ENCODE measurements at regions not wholly inside any gene's neighbourhood (a gene's known extent, or its start where the extent isn't known, plus 50 kb on each side); places are given as distances from the start of the nearest gene placed in this dataset.
A peak's percentile ranks its signal among the peaks of the same experiment; 100 is the strongest.
"Not testable (repeated sequence)": the region's sequence is repeated elsewhere in the genome, so short reads cannot be mapped to it uniquely, and the experiment has no call there.

- DNase-seq, result no peak
Measured at GRCh38 chr4:79174490-79175252, 151.2 kb downstream of the NAA11 start.

DNA sequence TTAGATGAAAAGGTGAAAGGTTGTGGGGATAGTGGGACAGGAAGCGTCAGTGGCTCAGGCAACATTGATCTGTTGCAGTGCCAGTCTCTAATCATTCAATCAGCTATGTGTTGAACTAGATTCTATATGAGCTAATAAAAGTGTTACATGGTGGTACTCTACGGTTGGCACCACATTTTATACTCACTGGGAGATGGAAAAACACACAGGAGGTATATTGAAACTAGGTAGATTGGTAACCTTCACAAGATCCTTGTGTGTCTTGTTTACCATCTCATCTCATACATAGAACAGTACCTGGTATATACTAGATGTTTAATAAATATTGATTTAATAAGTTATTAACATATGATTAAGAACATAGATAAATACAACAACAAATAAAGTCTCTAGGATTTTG is 152.7 kb downstream of the NAA11 start:
- DNase-seq, result no peak

DNA sequence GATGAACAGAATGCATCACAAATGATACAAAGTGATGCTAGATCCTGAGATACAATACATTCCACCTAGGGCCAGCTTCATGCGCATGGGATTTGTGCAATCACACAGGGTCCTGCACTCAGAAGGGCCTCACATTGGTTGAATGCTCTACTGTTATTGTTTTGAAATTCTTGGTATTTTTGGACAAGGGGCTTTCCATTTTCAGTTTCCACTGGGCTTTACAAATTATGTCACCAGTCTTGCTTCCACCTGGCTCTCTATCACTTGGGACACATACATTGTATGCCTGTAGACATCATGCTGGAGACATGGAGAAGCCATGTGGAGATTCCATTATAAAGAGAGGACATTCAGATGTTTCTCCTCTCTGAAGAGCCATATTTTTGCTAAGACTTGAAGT is 155.8 kb downstream of the NAA11 start:
- DNase-seq, result no peak

DNA sequence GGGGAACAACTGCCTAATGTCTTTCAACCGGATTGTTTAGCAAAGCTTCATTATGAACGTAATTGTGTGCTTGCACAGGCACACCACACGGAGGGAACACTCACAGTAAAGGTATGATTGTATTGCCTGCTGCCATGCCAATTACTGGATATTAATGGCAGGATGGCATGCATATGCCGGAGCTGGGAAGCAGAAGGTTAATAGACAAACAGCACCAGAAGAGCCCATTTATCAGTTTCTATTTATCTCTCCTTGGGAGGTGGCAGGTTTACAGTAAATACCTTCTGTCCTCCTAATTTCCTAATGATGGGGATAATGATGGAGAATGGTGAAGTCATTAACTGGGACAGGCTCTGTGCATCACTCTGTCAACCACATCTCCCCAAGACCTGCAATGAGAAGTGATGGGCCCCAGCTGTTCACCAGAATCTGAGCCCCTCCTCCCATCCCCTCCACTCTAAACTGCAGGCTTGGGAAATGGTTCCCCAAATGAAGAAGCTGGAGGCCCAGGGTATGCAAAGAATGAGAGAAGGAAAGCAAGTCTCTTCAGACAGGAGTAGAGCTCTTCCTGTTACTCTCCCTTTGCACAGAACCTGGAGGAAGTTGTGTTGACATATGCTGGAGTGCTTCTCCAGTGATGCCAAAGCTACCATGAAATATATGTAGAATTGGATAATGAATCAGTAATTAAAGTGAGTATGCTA is 160.8 kb downstream of the NAA11 start:
- peak; percentile 94 for DNase-seq

DNA sequence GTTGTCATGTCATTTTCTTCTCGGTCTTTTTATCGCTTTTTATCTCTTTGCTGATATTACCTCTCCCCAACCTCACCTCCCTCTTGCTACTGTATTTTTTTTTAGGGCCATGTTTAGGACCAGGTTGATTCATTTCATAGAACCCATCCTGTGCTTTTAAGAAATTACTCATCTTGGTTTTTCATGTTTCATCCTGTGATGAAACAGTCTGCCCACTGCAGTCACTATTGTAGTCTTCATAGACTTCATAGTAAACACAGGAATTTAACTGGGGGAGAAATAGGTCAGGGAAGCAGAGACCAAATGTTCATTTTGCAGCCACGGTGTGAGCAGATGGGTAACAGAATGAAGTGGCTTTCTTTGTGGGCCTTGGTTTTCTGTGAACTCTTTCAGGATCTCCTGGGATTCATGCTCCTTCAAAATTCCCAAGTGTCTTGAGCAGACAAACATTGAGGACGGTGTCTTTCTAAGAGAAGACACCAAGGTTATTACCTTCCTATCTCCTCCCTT is 161.8 kb downstream of the NAA11 start:
- DNase-seq, result peak; percentile 48

- DNase-seq, result no peak
Measured at GRCh38 chr4:79160962-79161361, 164.9 kb downstream of the NAA11 start.

DNA sequence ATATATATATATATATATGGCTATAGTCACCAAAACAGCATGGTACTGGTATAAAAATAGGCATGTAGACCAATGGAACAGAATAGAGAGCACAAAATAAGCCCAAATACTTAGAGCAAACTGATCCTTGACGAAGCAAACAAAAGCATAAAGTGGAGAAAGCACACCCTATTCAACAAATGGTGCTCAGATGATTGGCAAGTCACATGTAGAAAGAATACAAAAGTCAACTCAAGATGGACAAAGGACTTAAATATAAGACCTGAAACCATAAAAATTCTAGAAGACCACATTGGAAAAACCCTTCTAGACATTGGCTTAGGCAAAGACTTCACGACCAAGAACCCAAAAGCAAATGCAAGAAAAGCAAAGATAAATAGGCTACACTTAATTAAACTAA is 167.2 kb downstream of the NAA11 start:
- DNase-seq, result not testable (repeated sequence)

GRCh38 chr4:79155336-79155735 is 170.5 kb downstream of the NAA11 start:
- DNase-seq, result no peak

GRCh38 chr4:79150820-79151416 is 174.9 kb downstream of the NAA11 start:
- no peak for DNase-seq

DNA sequence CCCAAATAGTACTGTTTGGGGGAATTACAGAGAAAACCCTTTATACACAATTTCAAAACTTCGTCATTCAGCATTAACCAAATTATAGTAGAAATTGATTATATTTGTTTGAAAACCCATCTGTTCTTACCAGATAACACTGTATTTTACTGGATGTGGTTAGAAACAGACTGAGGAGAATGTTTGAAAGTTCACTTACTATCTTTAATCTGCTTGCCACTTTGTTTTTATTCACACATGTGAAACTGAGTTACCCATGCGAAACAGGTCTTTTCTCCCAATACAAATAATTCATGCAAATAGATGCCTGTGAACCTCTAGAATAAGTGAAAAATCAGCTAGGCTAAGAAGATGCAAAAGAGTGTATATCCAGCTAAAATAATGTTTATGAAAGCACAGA is 177.5 kb downstream of the NAA11 start:
- DNase-seq, result no peak

DNA sequence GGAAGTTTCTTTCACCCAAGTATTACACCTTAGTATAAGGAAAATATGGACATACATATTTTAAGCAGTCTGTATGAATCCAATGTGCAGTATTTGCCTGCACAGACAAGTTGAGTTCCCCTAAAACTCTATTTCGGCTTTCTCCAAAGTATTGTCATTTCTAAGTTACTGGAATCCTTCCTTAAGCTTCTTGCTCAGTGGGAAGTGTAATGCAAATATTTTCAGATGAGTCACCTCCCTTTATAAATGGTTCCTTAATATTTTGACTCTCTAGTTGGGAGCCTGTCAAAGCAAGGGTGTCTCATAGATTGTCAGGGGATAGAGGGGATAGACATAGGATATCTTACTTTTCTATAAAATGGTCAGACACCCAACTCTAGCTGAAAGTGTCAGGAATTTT is 178.6 kb downstream of the NAA11 start:
- DNase-seq, result no peak

DNA sequence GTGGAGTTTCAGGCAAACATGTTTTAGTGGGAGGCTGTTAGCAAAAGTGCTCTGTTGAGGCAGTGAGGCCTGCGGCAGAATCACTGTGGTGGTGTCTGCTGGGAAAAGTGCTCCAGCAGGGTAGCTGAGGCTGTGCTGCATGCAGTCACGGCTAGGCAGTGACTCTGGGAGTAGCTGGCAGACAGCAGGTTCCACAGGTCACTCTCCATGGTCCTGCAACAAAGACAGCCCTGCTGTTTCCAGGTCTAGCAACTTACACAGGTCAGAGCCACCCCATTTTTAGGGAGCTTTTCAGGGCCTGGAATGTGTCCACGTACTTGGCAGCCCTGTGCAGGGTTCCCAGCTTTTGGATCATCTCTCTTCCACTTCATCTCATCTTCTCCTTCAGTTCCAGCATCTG is 184.3 kb downstream of the NAA11 start:
- no peak for DNase-seq

DNA sequence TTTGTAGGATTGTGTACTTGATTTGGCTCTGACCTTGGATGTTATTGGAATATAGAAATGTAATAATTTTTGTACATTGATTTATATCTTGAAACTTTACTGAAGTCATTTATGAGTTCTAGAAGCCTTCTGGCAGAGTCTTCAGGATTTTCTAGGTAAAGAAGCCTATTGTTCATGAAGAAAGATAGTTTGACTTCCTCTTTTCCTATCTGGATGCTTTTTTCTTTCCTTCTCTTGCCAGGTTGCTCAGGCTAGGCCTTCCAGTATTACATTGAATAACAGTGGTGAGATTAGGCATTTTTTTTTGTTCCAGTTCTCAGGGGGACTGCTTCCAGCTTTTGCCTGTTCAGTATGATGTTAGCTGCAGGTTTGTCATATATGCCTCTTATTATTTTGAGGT is 191.1 kb downstream of the NAA11 start:
- no peak for DNase-seq

DNA sequence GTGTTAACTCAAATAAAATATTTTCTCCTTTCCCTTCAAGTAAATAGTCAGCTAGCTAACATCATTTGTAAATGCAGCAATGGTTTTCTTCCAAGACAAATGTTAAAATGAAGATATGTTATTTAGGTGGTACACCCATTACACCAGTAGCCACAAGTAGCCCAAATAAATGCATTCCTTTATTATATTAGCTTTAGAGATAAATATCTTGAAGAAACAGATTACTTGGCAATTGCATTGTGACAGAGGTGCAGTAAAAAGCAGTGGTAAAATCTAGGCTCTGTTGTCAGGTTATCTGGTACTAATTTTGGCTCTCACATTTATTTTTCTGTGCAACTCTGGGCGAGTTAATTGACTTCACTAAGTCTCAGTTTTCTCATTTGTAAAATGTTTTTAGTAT is 193.0 kb downstream of the NAA11 start:
- no peak for DNase-seq

GRCh38 chr4:79121875-79122358 is 182.7 kb upstream of the PAQR3 start:
- no peak for DNase-seq

DNA sequence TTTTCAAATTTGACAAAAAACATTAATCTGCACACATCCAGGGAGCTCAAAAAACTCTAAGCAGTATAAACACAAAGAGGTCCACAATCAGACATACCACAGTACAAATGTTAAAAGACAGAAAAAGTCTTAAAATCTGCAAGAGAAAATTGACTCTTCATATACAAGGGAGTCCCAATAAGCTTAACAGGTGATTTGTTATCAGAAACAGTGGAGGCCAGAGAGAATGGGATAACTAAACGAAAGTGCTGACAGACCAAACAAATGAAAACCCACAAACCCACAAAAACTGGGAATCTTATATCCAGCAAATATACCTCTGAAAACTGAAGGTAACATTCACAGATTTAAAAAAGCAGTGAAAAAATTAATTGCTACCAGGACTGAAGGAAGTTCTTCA is 182.0 kb upstream of the PAQR3 start:
- DNase-seq, result no peak

DNA sequence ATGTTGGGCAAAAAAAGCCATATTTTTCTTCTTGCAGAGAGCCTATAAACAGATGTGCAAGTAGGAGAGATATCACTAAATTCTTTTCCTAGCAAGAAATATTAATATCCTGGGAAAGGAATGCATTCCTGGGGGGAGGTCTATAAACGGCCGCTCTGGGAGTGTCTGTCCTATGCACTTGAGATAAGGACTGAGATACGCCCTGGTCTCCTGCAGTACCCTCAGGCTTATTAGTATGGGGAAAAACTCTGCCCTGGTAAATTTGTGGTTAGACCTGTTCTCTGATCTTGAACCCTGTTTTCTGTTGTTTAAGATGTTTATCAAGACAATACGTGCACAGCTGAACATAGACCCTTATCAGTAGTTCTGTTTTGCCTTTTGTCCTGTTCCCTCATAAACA is 177.8 kb upstream of the PAQR3 start:
- not testable (repeated sequence) for DNase-seq

DNA sequence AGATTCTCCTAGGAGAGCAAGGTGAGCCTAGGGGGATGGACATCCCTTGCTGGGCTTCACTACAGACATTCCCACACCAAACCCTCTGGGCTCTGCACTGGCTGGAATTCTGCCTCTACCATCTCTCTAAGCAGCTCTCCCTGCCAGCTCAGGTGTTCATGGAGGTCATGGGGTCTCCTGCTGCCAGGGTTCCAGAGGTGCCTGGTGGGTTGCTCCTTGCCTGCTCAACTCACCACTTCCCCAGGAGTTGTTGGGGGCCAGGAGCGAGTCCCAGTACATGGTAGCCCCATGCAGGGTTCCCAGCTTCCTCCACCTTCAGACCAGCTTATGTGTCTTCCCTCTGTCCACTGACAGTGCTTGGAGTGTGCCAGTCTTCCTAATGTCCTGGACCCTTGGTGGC is 167.8 kb upstream of the PAQR3 start:
- no peak for DNase-seq

DNA sequence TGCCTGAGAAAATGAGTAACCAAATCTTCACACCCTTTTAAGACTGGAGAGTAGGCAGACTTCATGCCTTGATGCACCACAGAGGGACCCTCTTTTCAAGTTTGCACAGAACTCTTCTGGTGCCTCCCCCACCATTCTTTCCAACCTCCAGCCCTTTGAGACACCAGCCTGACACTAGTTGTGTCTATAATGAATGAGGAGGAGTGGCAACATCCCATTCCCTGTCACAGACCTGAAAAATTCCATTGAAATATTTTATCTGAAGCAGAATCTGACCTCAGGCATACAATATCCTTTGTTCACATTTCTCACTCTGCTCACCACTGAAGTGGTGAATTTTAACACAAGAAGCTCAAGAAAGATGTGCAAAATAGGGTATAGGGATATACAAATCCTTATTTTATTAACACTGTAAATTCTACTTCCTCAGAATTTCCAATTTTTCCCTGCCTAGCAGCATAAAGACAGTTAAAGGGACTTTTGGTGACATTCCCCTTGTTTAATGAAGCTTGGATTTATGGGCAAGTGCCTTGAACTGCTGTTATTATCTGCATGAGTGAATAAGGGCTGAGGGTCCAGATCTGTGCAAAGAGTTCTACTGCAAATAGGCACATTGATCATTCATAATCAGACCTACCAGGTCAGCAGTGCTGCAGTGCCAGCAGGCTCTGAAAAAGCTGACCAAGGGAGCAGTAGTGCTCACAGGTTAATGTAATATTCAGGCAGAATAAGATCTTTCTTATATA is 149.9 kb upstream of the PAQR3 start:
- DNase-seq, result no peak

DNA sequence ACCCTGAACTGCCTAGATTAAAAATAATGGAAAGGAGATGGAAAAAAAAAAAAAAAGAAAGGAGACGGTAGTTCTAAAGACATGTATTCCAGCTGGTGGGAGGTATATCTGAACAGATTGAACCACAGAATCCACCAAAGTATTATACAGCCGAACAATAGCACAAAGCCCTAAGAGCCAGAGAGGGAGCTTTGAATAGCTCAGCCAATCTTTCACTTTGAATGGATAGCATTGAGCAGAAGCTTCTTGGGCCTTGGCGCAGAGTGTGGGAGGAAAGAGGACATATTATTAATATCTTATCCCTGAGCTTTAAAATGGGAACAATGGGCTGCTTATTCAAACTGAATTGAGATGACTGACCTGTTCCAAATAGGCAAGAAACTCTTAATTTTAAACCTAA is 147.8 kb upstream of the PAQR3 start:
- no peak for DNase-seq

- DNase-seq, result no peak
Measured at GRCh38 chr4:79083406-79084010, 144.3 kb upstream of the PAQR3 start.

- DNase-seq, result no peak
Measured at GRCh38 chr4:79082997-79083396, 143.8 kb upstream of the PAQR3 start.

DNA sequence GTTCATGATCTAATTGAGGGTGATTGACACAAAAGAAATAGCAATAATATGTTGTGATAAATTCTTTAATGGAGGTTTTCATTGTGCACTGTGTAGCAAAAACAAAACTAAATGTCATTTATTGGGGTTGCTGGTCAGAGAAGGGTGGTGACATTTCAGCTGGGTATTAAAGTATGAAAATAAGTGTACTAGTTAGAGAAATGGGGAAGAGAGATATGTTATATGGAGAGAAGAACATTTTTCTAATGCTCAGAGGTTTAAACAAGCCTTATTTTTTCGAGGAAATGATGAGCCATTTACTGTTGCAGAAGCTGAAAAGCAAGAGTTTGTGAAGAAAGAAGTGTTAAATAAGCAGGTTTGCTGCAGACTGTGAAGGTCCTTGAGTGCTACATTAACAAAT is 142.7 kb upstream of the PAQR3 start:
- no peak for DNase-seq

Data from DMS 273 treated with DMSO at 0.1 percent for 48 hours (cell line).